ENCODE measurements at regions not wholly inside any gene's neighbourhood (a gene's known extent, or its start where the extent isn't known, plus 50 kb on each side); places are given as distances from the start of the nearest gene placed in this dataset.

GRCh38 chr5:167352801-167353200 lies 938.6 kb upstream of the WWC1 start:
- DNase-seq (ENCODE audit: extremely low read depth, low read depth): no peak
- TF ChIP-seq CTCF (IDR thresholded peaks at IDR 0.05; ENCODE audit: low read depth, low read length): no peak

- no peak for TF ChIP-seq CTCF (IDR thresholded peaks at IDR 0.05; ENCODE audit: low read depth, low read length)
These were observed 936.1 kb upstream of the WWC1 start for GRCh38 chr5:167355346-167355745.

GRCh38 chr5:167356374-167356773 lies 935.1 kb upstream of the WWC1 start:
- no peak for DNase-seq (ENCODE audit: extremely low read depth, low read depth)
- no peak for TF ChIP-seq CTCF (IDR thresholded peaks at IDR 0.05; ENCODE audit: low read depth, low read length)

More at GRCh38 chr5:167355346-167355745, 936.1 kb upstream of the WWC1 start:
- DNase-seq (ENCODE audit: extremely low read depth, low read depth): no peak

GRCh38 chr5:167358868-167359492 lies 932.5 kb upstream of the WWC1 start:
- TF ChIP-seq CTCF (IDR thresholded peaks at IDR 0.05; ENCODE audit: low read depth, low read length): no peak
- DNase-seq (ENCODE audit: extremely low read depth, low read depth): no peak

GRCh38 chr5:167361795-167362194 lies 929.6 kb upstream of the WWC1 start:
- no peak for DNase-seq (ENCODE audit: extremely low read depth, low read depth)
- no peak for TF ChIP-seq CTCF (IDR thresholded peaks at IDR 0.05; ENCODE audit: low read depth, low read length)

GRCh38 chr5:167363065-167363464 lies 928.4 kb upstream of the WWC1 start:
- TF ChIP-seq CTCF (IDR thresholded peaks at IDR 0.05; ENCODE audit: low read depth, low read length): no peak
- no peak for DNase-seq (ENCODE audit: extremely low read depth, low read depth)

GRCh38 chr5:167375125-167375524 lies 916.3 kb upstream of the WWC1 start:
- DNase-seq (ENCODE audit: extremely low read depth, low read depth): no peak
- TF ChIP-seq CTCF (IDR thresholded peaks at IDR 0.05; ENCODE audit: low read depth, low read length): no peak
